K562 (cell line): ENCODE measurements at regions not wholly inside any gene's neighbourhood (a gene's known extent, or its start where the extent isn't known, plus 50 kb on each side); places are given as distances from the start of the nearest gene placed in this dataset.

Source experiments
- ATAC-seq: fragments of 200-7000 bp; cut with Tn5 transposase; 3 replicates; pipeline ENCODE4 v1.9.1; 2020; ENCODE audit warnings: moderate library complexity
- BruUV-seq: library from RNA; stranded (reverse); fragments of 400-500 nt; replicated peaks from 2 replicates; lab custom pipeline; 2021; lab: Mats Ljungman, UMichigan
- CTCF ChIA-PET: fragments of 300-600 bp; formaldehyde crosslinking; extraction: SDS; loops from one replicate; lab custom pipeline; 2021; ENCODE audit warnings: low intra/inter-chr PET ratio; lab: Yijun Ruan, JAX
- POLR2A ChIA-PET: fragments of 300-600, 350-650 bp; sonication (Branson Sonifier 250); formaldehyde crosslinking; extraction: SDS; loops from one replicate; lab custom pipeline; 2021; ENCODE audit warnings: antibody characterized with exemption, inconsistent platforms; lab: Yijun Ruan, JAX
- DNase-seq, 4 experiments: peaks; one replicate each; pipeline versions ENCODE4 v3.0.0 to v3.0.0-alpha.2; 2011 to 2018; ENCODE audit warnings: low spot score in 3 of 4, mixed read lengths in 3 of 4; ENCODE audit errors: extremely low read depth in 1 of 4
- FAIRE-seq: peaks from 2 replicates; lab custom pipeline; 2011; peaks lifted over from hg19 to GRCh38; lab: Jason Lieb, UNC
- H2AFZ ChIP-seq: 2 replicates; pipeline ENCODE4 v1.6.0; 2011; ENCODE audit warnings: low read depth, low read length, control low read depth, inconsistent platforms
- H3K27ac ChIP-seq: fragments of 200-600 bp; 3 replicates; pipeline ENCODE4 v1.8.0; 2011; ENCODE audit warnings: low read depth, mild to moderate bottlenecking, control low read depth, inconsistent platforms, low read length, moderate library complexity, mixed read lengths; ENCODE audit errors: extremely low read depth
- H3K27me3 ChIP-seq, 2 experiments: fragments of 300-600 bp in 1 of 2; 2 replicates in 1 of 2; 3 replicates in 1 of 2; pipeline versions ENCODE4 v1.6.0 to v1.8.0; 2011; ENCODE audit warnings: inconsistent platforms in 2 of 2, low read length in 2 of 2, mild to moderate bottlenecking in 1 of 2, mixed read lengths in 1 of 2, moderate library complexity in 1 of 2; ENCODE audit not compliant: control insufficient read depth in 2 of 2, insufficient read depth in 2 of 2
- H3K36me3 ChIP-seq: fragments of 300-600 bp; 3 replicates; pipeline ENCODE4 v1.8.0; 2011; ENCODE audit warnings: mild to moderate bottlenecking, low read length, inconsistent platforms; ENCODE audit not compliant: control insufficient read depth, insufficient read depth
- H3K4me1 ChIP-seq, 2 experiments: fragments of 200-600 bp in 1 of 2; replicated peaks in 1 of 2; 2 replicates in 1 of 2; 3 replicates in 1 of 2; pipeline versions ENCODE4 v1.5.1 to v1.8.0; 2011; ENCODE audit warnings: inconsistent platforms in 2 of 2, low read length in 2 of 2, mild to moderate bottlenecking in 1 of 2, mixed read lengths in 1 of 2, moderate library complexity in 1 of 2; ENCODE audit not compliant: control insufficient read depth in 2 of 2, insufficient read depth in 2 of 2
- H3K4me2 ChIP-seq: 2 replicates; pipeline ENCODE4 v1.6.1; 2011; ENCODE audit warnings: low read length, control low read depth, inconsistent platforms, mixed read lengths; ENCODE audit not compliant: insufficient read depth
- H3K4me3 ChIP-seq: fragments of 200-600 bp; sonication (generic), shearing (Covaris generic); 2 replicates; pipeline ENCODE4 v1.5.1; 2016; ENCODE audit warnings: control low read depth, inconsistent platforms
- H3K79me2 ChIP-seq: fragments of 200-600 bp; 3 replicates; pipeline ENCODE4 v1.8.0; 2011; ENCODE audit warnings: low read length, inconsistent platforms; ENCODE audit not compliant: control insufficient read depth, insufficient read depth
- H3K9ac ChIP-seq, 2 experiments: 2 replicates each; pipeline versions ENCODE4 v1.6.0 to v1.6.1; 2011; ENCODE audit warnings: low read depth in 2 of 2, low read length in 2 of 2, control low read depth in 1 of 2, inconsistent platforms in 1 of 2, mild to moderate bottlenecking in 1 of 2, mixed read lengths in 1 of 2; ENCODE audit not compliant: insufficient read depth in 1 of 2
- H3K9me1 ChIP-seq: one replicate; pipeline ENCODE4 v1.6.0; 2011; ENCODE audit warnings: inconsistent platforms, mild to moderate bottlenecking, low read length, moderate library complexity; ENCODE audit not compliant: control insufficient read depth, insufficient read depth
- H3K9me3 ChIP-seq: replicated peaks from 2 replicates; pipeline ENCODE4 v1.5.1; 2011; ENCODE audit warnings: low read depth, low read length, inconsistent platforms; ENCODE audit not compliant: control insufficient read depth, insufficient read depth
- H4K20me1 ChIP-seq: replicated peaks from 2 replicates; pipeline ENCODE4 v1.6.1; 2011; ENCODE audit warnings: low read length, inconsistent platforms, mixed read lengths; ENCODE audit not compliant: control insufficient read depth, insufficient read depth
- CBFA2T2 ChIP-seq: fragments of 450-650 bp; conservative IDR thresholded peaks from 2 replicates; pipeline ENCODE4 v1.6.1; 2017; ENCODE audit warnings: mild to moderate bottlenecking
- CC2D1A ChIP-seq: fragments of 450-650 bp; IDR thresholded peaks from 2 replicates; pipeline ENCODE4 v1.6.1; 2017; ENCODE audit warnings: mild to moderate bottlenecking
- CTBP1 ChIP-seq: fragments of 450-650 bp; IDR thresholded peaks from 2 replicates; pipeline ENCODE4 v1.6.1; 2016; ENCODE audit warnings: borderline replicate concordance
- EGR1 ChIP-seq: fragments of 450-650 bp; conservative IDR thresholded peaks from 2 replicates; pipeline ENCODE4 v1.6.1; 2017; ENCODE audit warnings: mild to moderate bottlenecking
- FOXJ2 ChIP-seq: fragments of 200-800 bp; sonication (Bioruptor generic); IDR thresholded peaks from 2 replicates; pipeline ENCODE4 v1.6.1; 2016; ENCODE audit warnings: missing genetic modification characterization, missing compliant biosample characterization
- KLF10 ChIP-seq: fragments of 250-450 bp; sonication (Bioruptor Pico); IDR thresholded peaks from 2 replicates; pipeline ENCODE4 v1.6.1; 2021; ENCODE audit warnings: matching md5 sums
- NUFIP1 ChIP-seq: fragments of 450-650 bp; IDR thresholded peaks from 2 replicates; pipeline ENCODE4 v1.6.1; 2018; ENCODE audit not compliant: partially characterized antibody
- PHB ChIP-seq: fragments of 250-450 bp; sonication (Bioruptor Pico); IDR thresholded peaks from 2 replicates; pipeline ENCODE4 v1.5.0; 2021
- POLR2B ChIP-seq: fragments of 450-650 bp; IDR thresholded peaks from 2 replicates; pipeline ENCODE4 v1.6.1; 2018; ENCODE audit warnings: low read depth; ENCODE audit not compliant: partially characterized antibody
- RAD21 ChIP-seq, 2 experiments: fragments of 250-450 bp in 1 of 2; fragments of 450-650 bp in 1 of 2; sonication (Bioruptor Pico) in 1 of 2; formaldehyde crosslinking in 1 of 2; IDR thresholded peaks in 1 of 2; conservative IDR thresholded peaks in 1 of 2; 2 replicates each; pipeline versions ENCODE4 v1.4.0 to v1.8.0; 2020 to 2022; ENCODE audit warnings: mild to moderate bottlenecking in 2 of 2, moderate library complexity in 1 of 2
- RB1 ChIP-seq: fragments of 450-650 bp; IDR thresholded peaks from 2 replicates; pipeline ENCODE4 v1.6.1; 2017; ENCODE audit warnings: low read depth, mild to moderate bottlenecking
- SMAD3 ChIP-seq: fragments of 450-650 bp; formaldehyde crosslinking; conservative IDR thresholded peaks from 2 replicates; pipeline ENCODE4 v1.4.0; 2020; ENCODE audit warnings: mild to moderate bottlenecking
- TCF7 ChIP-seq: sonication (generic); IDR thresholded peaks from 2 replicates; pipeline ENCODE4 v1.6.1; 2016; ENCODE audit warnings: antibody characterized with exemption, borderline replicate concordance
- TSC22D4 ChIP-seq: fragments of 450-650 bp; IDR thresholded peaks from 2 replicates; pipeline ENCODE4 v1.6.1; 2016; ENCODE audit warnings: missing genetic modification characterization, missing biosample characterization, control low read depth
- ZNF699 ChIP-seq: fragments of 250-450 bp; sonication (Bioruptor Pico); IDR thresholded peaks from 2 replicates; pipeline ENCODE4 v1.8.0; 2021; ENCODE audit warnings: mild to moderate bottlenecking, moderate library complexity; ENCODE audit not compliant: insufficient replicate concordance
- ZNF764 ChIP-seq: fragments of 250-450 bp; sonication (Bioruptor Pico); IDR thresholded peaks from 2 replicates; pipeline ENCODE4 v1.4.0; 2020; ENCODE audit warnings: low read depth, mild to moderate bottlenecking, moderate library complexity
- ZZZ3 ChIP-seq: fragments of 450-650 bp; IDR thresholded peaks from 2 replicates; pipeline ENCODE4 v1.6.1; 2016; ENCODE audit warnings: antibody characterized with exemption, mild to moderate bottlenecking, moderate library complexity
- WGBS: fragments of 100-300 bp; shearing (Covaris generic); methylation state at CpG from one replicate; pipeline ENCODE4 v1.1.6; 2016; ENCODE audit warnings: low coverage, mixed read lengths; ENCODE audit not compliant: insufficient coverage; ENCODE audit errors: missing lambda C conversion rate; 5-methylcytosine and 5-hydroxymethylcytosine counted together
- in situ Hi-C: fragments of 300-500 bp; cut with MboI; formaldehyde crosslinking; loops from 4 replicates; pipeline ENCODE4 v1.15.0; 2018; ENCODE audit warnings: inconsistent platforms, mixed read lengths
- intact Hi-C: fragments of 100-400 bp; cut with micrococcal nuclease; formaldehyde crosslinking; loops from 2 replicates; pipeline ENCODE4 v1.14.2; 2022
- TF ChIP-seq, protein P1 (sequence below): fragments of 150-350 bp; conservative IDR thresholded peaks from 2 replicates; pipeline ENCODE4 v1.6.1; 2014; ENCODE audit warnings: low read length
- TF ChIP-seq, protein P2 (sequence below): fragments of 450-650 bp; formaldehyde crosslinking; IDR thresholded peaks from 2 replicates; pipeline ENCODE4 v1.4.0; 2020; ENCODE audit warnings: mild to moderate bottlenecking, moderate library complexity

DNA sequence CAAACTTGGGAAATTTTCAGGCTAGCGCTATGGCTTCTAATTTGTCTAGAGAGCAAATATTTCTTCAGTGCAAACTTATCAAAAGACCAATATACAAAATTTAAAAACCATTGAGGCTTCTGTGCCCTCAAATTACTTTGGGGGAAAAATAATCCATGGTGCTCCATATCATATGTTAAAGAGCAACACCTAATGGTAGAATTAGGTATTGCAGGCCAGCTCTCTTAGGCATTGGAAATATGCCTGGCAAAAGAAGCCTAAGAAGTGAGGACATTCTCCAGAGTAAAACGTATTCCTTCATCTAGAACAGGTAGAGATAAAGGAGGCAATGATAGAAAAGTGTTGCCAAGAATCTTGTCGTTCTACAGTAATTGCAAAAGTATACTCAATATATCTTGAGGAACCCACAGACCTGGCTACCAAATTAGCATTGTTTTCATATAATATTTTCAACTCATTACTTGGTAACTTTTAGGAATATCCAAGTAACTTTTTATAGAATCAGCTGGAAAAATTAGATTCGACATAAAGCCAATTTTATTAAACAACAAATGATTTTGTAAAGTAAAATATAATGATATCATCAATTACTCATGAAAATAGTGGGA is 401.1 kb downstream of the BCL11A start (continued):
- TF ChIP-seq ZNF764 (CRISPR knock-in tag) (peak; percentile 98), KLF10 (CRISPR knock-in tag) (no peak), RAD21 (CRISPR knock-in tag; conservative IDR thresholded peaks at IDR 0.05 in 1 of 2, IDR thresholded peaks at IDR 0.05 in 1 of 2) (peak; percentile 55 to 71), NUFIP1 (no peak), PHB (CRISPR knock-in tag) (no peak), CBFA2T2 (no peak)
- TF ChIP-seq, protein P1, sequence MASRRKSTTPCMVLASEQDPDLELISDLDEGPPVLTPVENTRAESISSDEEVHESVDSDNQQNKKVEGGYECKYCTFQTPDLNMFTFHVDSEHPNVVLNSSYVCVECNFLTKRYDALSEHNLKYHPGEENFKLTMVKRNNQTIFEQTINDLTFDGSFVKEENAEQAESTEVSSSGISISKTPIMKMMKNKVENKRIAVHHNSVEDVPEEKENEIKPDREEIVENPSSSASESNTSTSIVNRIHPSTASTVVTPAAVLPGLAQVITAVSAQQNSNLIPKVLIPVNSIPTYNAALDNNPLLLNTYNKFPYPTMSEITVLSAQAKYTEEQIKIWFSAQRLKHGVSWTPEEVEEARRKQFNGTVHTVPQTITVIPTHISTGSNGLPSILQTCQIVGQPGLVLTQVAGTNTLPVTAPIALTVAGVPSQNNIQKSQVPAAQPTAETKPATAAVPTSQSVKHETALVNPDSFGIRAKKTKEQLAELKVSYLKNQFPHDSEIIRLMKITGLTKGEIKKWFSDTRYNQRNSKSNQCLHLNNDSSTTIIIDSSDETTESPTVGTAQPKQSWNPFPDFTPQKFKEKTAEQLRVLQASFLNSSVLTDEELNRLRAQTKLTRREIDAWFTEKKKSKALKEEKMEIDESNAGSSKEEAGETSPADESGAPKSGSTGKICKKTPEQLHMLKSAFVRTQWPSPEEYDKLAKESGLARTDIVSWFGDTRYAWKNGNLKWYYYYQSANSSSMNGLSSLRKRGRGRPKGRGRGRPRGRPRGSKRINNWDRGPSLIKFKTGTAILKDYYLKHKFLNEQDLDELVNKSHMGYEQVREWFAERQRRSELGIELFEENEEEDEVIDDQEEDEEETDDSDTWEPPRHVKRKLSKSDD = no peak

DNA sequence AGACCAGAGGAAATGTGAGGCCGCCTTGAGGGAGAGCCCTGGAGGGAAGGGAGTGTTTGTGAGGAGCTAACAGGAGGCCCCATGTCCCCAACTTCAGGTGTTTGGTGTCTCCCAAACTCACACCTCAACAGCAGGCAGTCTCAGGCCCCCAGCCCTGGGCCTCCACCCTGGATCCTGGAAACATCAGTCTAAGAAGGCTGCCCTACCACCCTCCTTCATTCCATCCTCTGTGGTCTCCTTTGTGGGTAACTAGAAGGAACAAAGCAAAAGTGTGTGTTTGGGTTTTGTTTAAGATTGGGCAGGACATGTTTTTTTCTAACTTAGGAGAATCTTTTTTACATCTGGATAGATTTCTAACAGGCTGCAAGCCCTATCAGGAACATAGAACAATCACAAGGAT is 404.3 kb downstream of the BCL11A start:
- H3K4me2 ChIP-seq = no peak overlapping the region
- CTCF ChIA-PET = no interaction called here
- TF ChIP-seq TSC22D4 (tag) = no peak
- no peak for TF ChIP-seq POLR2B
- TF ChIP-seq CTBP1 = no peak
- TF ChIP-seq, protein P2, sequence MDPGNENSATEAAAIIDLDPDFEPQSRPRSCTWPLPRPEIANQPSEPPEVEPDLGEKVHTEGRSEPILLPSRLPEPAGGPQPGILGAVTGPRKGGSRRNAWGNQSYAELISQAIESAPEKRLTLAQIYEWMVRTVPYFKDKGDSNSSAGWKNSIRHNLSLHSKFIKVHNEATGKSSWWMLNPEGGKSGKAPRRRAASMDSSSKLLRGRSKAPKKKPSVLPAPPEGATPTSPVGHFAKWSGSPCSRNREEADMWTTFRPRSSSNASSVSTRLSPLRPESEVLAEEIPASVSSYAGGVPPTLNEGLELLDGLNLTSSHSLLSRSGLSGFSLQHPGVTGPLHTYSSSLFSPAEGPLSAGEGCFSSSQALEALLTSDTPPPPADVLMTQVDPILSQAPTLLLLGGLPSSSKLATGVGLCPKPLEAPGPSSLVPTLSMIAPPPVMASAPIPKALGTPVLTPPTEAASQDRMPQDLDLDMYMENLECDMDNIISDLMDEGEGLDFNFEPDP (CRISPR knock-in tag) = no peak
- no peak for TF ChIP-seq CC2D1A
- no peak for TF ChIP-seq ZZZ3
- no peak for TF ChIP-seq SMAD3 (CRISPR knock-in tag)
- TF ChIP-seq EGR1 = no peak
- no peak for TF ChIP-seq TCF7
- TF ChIP-seq ZNF699 (CRISPR knock-in tag) = no peak
- no peak for TF ChIP-seq RB1
- no peak for TF ChIP-seq FOXJ2 (tag)

More for the DNA sequence above, 404.3 kb downstream of the BCL11A start:
- POLR2A ChIA-PET = no interaction called here
- H3K27me3 ChIP-seq = no peaks in the 10 kb centered on the region
- H3K27ac ChIP-seq = no peak overlapping the region
- H3K4me1 ChIP-seq = no peaks in the 10 kb centered on the region
- ATAC-seq (no peak), FAIRE-seq (no peak), DNase-seq (no peak)
- H3K9me1 ChIP-seq = no peaks in the 10 kb centered on the region
- in situ Hi-C loops = no loop called here
- H3K9me3 ChIP-seq = no peaks in the 10 kb centered on the region
- H3K36me3 ChIP-seq = no peaks in the 10 kb centered on the region
- H3K79me2 ChIP-seq = no peaks in the 10 kb centered on the region
- BruUV-seq = no TSS peak
- no peak overlapping the region for H3K4me3 ChIP-seq
- no peaks in the 10 kb centered on the region for H4K20me1 ChIP-seq
- WGBS = 0% methylated on average over 1 of the region's 1 CpG
- no peak overlapping the region for H3K9ac ChIP-seq
- no peak overlapping the region for H2AFZ ChIP-seq
- intact Hi-C loops = no loop called here
